ENCODE measurements at regions not wholly inside any gene's neighbourhood (a gene's known extent, or its start where the extent isn't known, plus 50 kb on each side); places are given as distances from the start of the nearest gene placed in this dataset.

DNA sequence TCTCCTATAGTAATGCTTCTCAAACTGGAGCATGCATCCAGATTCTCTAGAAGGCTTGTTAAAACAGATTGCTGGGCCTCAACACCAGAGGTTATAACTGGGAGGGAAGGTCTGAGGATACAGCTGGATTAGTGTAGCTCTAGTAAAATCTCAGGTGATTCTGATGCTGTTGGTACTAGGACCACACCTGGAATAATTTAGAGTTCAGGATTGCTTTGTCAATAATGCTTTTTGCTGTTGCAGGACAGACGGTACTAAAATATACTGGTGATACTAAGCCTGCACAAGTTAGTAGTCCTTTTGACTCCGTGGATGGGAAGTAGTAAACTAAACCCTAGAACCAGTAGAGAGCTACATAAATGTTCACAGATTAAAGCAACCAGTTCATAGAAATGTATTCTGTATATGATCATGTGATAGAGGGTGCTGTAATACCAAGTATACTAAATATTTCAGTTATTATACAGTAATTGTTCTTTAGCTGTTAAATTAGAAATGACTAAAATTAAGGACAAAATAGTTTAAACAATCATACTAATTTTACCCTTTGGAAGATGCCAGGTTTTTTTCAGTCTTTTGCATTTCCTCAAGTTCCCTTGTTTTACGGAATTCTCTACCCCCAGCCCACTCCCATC is 258.2 kb upstream of the STARD13 start:
- no peaks in the 10 kb centered on the region for H3K36me3 ChIP-seq (ENCODE audit: control insufficient read depth in 2 of 2, extremely low read depth in 1 of 2, insufficient read depth in 1 of 2, low read length in 1 of 2)
- Mint-ChIP-seq H3K9me3 (peaks cover 0 to 13% (median 0%) of the 10 kb centered on the region in 3 donors), H3K4me3 (peak overlapping the region; percentile 84 to 96 (median 93)), H3K4me1 (peaks cover 37 to 56% (median 44%) of the 10 kb centered on the region in 3 donors), H3K27ac (peak overlapping the region; percentile 100), H3K36me3 (no peaks in the 10 kb centered on the region), H3K27me3 (no peaks in the 10 kb centered on the region)
- no peaks in the 10 kb centered on the region for H3K9me3 ChIP-seq
- no peaks in the 10 kb centered on the region for H3K27me3 ChIP-seq (replicated peaks in 1 of 2; ENCODE audit: control insufficient read depth in 2 of 2, extremely low read depth in 1 of 2, insufficient read depth in 2 of 2, low read length in 1 of 2)
- DNase-seq (peak in 1 of 35 experiments; percentile 32), ATAC-seq (replicated peaks in 1 of 4) (no peak)
- peaks cover 19 to 29% of the 10 kb centered on the region in 2 experiments for H3K4me1 ChIP-seq (ENCODE audit: control insufficient read depth in 1 of 2, extremely low read depth in 1 of 2, insufficient read depth in 2 of 2, low read length in 2 of 2)
- 88% methylated on average over 1 of the region's 3 CpGs for WGBS (ENCODE audit: insufficient coverage)
- H3K4me3 ChIP-seq (ENCODE audit: control insufficient read depth in 1 of 2, extremely low read depth in 1 of 2, low read length in 1 of 2) = peak overlapping the region; percentile 74 to 78
- ChIA-PET POLR2A (interaction anchor here in 1 of 2 donors (0.6 to 1.2 kb wide), 3 partner anchors 67 to 274 kb away, joined by 3 to 9 read pairs (median 4); partner anchors contain the start of gene RFC3), CTCF (interaction anchor here in 1 of 2 donors (0.7 to 1.6 kb wide), 14 partner anchors 8 to 1225 kb away, joined by 3 to 13 read pairs (median 4); partner anchors contain the start of genes PDS5B and RFC3)
- peak overlapping the region; percentile 99 for H3K27ac ChIP-seq (ENCODE audit: low read length)

DNA sequence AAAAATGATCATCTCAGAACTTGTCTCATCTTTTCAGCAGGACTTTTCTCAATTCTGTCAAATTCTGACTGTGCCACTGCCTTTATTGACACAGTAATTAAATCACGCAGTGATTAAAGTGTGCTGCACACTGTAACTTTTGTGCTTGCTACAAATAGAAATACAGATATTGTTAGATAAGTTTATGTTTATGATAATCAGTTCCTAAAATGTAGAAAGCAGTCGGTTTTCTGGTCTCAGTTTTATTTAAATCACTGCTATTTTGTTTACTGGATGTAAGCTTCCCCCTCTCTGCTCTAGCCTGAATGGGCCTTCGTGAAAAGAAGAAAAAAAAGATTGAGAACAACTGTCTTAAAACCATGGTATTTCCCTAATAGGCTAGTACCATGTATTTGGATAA is 258.8 kb upstream of the STARD13 start:
- H3K36me3 Mint-ChIP-seq = no peaks in the 10 kb centered on the region
- DNase-seq (no peak), ATAC-seq (replicated peaks in 1 of 4) (no peak)
- Histone ChIP-seq H3K9me3 (no peaks in the 10 kb centered on the region), H3K27me3 (replicated peaks in 1 of 2; ENCODE audit: control insufficient read depth in 2 of 2, extremely low read depth in 1 of 2, insufficient read depth in 2 of 2, low read length in 1 of 2) (no peaks in the 10 kb centered on the region), H3K36me3 (ENCODE audit: control insufficient read depth in 2 of 2, extremely low read depth in 1 of 2, insufficient read depth in 1 of 2, low read length in 1 of 2) (no peaks in the 10 kb centered on the region), H3K27ac (ENCODE audit: low read length) (peak overlapping the region; percentile 99), H3K4me3 (ENCODE audit: control insufficient read depth in 1 of 2, extremely low read depth in 1 of 2, low read length in 1 of 2) (no peak overlapping the region), H3K4me1 (ENCODE audit: control insufficient read depth in 1 of 2, extremely low read depth in 1 of 2, insufficient read depth in 2 of 2, low read length in 2 of 2) (peaks cover 19 to 29% of the 10 kb centered on the region in 2 experiments)
- H3K27me3 Mint-ChIP-seq = no peaks in the 10 kb centered on the region
- H3K9me3 Mint-ChIP-seq = peaks cover 0 to 13% (median 0%) of the 10 kb centered on the region in 3 donors
- ChIA-PET POLR2A (interaction anchor here (0.6 to 0.7 kb wide), 3 partner anchors 67 to 958 kb away, joined by 3 to 4 read pairs (median 3); no protein-coding TSS in a partner anchor), CTCF (interaction anchor here in 1 of 2 donors (0.9 to 1.6 kb wide), 4 partner anchors 11 to 956 kb away, joined by 3 to 13 read pairs (median 4); partner anchors contain the start of gene RFC3)
- H3K27ac Mint-ChIP-seq = peak overlapping the region; percentile 100
- no peak overlapping the region for H3K4me3 Mint-ChIP-seq
- no CpG with 5 or more reads among the region's 3 CpGs for WGBS (ENCODE audit: insufficient coverage)
- H3K4me1 Mint-ChIP-seq = peaks cover 37 to 56% (median 44%) of the 10 kb centered on the region in 3 donors

DNA sequence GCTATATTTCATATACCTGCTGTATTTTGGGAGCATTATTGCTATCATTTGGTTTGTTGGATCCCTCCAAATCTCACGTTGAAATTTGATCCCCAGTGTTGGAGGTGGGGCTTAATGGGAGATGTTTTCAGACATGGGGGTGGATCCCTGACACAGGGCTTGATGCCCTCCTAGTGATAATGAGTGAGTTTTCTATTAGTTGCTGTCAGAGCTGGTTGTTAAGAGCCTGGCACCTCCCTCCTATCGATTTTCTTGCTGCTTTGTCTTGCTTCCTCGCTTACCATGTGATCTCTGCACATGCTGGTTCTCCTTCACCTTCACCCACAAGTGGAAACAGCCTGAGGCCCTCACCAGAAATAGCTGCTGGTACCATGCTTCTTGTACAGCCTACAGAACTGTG is 259.9 kb upstream of the STARD13 start:
- Mint-ChIP-seq H3K27ac (peak overlapping the region; percentile 83 to 91), H3K4me3 (peak overlapping the region in 1 of 3 donors; percentile 6), H3K27me3 (no peaks in the 10 kb centered on the region), H3K9me3 (peaks cover 0 to 8% (median 0%) of the 10 kb centered on the region in 3 donors), H3K36me3 (peaks cover 1% of the 10 kb centered on the region), H3K4me1 (peaks cover 31 to 48% (median 41%) of the 10 kb centered on the region in 3 donors)
- H3K27me3 ChIP-seq (replicated peaks in 1 of 2; ENCODE audit: control insufficient read depth in 2 of 2, extremely low read depth in 1 of 2, insufficient read depth in 2 of 2, low read length in 1 of 2) = no peaks in the 10 kb centered on the region
- no peak for ATAC-seq (replicated peaks in 1 of 4)
- no peaks in the 10 kb centered on the region for H3K9me3 ChIP-seq
- no peak overlapping the region for H3K4me3 ChIP-seq (ENCODE audit: control insufficient read depth in 1 of 2, extremely low read depth in 1 of 2, low read length in 1 of 2)
- ChIA-PET CTCF (no interaction called here), POLR2A (interaction anchor here in 1 of 2 donors (0.6 kb wide), 1 partner anchor 1015 kb away, joined by 3 read pairs; no protein-coding TSS in a partner anchor)
- DNase-seq = no peak
- H3K4me1 ChIP-seq (ENCODE audit: control insufficient read depth in 1 of 2, extremely low read depth in 1 of 2, insufficient read depth in 2 of 2, low read length in 2 of 2) = peaks cover 19 to 27% of the 10 kb centered on the region in 2 experiments
- no peak overlapping the region for H3K27ac ChIP-seq (ENCODE audit: low read length)
- WGBS (ENCODE audit: insufficient coverage) = 100% methylated on average over 2 of the region's 3 CpGs
- no peaks in the 10 kb centered on the region for H3K36me3 ChIP-seq (ENCODE audit: control insufficient read depth in 2 of 2, extremely low read depth in 1 of 2, insufficient read depth in 1 of 2, low read length in 1 of 2)

GRCh38 chr13:33547035-33547434 is 261.5 kb upstream of the STARD13 start:
- no peaks in the 10 kb centered on the region for H3K36me3 ChIP-seq (ENCODE audit: control insufficient read depth in 2 of 2, extremely low read depth in 1 of 2, insufficient read depth in 1 of 2, low read length in 1 of 2)
- Mint-ChIP-seq H3K36me3 (peaks cover 3% of the 10 kb centered on the region), H3K27ac (peak overlapping the region in 1 of 2 donors; percentile 34), H3K9me3 (no peaks in the 10 kb centered on the region), H3K4me1 (peaks cover 18 to 33% (median 26%) of the 10 kb centered on the region in 3 donors), H3K27me3 (no peaks in the 10 kb centered on the region), H3K4me3 (no peak overlapping the region)
- H3K4me3 ChIP-seq (ENCODE audit: control insufficient read depth in 1 of 2, extremely low read depth in 1 of 2, low read length in 1 of 2) = no peak overlapping the region
- H3K27me3 ChIP-seq (replicated peaks in 1 of 2; ENCODE audit: control insufficient read depth in 2 of 2, extremely low read depth in 1 of 2, insufficient read depth in 2 of 2, low read length in 1 of 2) = no peaks in the 10 kb centered on the region
- DNase-seq = no peak
- no peaks in the 10 kb centered on the region for H3K9me3 ChIP-seq
- ChIA-PET CTCF (interaction anchor here in 1 of 2 donors (1.0 kb wide), 1 partner anchor 966 kb away, joined by 3 read pairs; no protein-coding TSS in a partner anchor), POLR2A (interaction anchor here in 1 of 2 donors (0.7 kb wide), 1 partner anchor 1603 kb away, joined by 4 read pairs; no protein-coding TSS in a partner anchor)
- no peak overlapping the region for H3K27ac ChIP-seq (ENCODE audit: low read length)
- H3K4me1 ChIP-seq (ENCODE audit: control insufficient read depth in 1 of 2, extremely low read depth in 1 of 2, insufficient read depth in 2 of 2, low read length in 2 of 2) = peaks cover 10 to 16% of the 10 kb centered on the region in 2 experiments
- no CpG with 5 or more reads among the region's 1 CpG for WGBS (ENCODE audit: insufficient coverage)
- no peak for ATAC-seq (replicated peaks in 1 of 4)

DNA sequence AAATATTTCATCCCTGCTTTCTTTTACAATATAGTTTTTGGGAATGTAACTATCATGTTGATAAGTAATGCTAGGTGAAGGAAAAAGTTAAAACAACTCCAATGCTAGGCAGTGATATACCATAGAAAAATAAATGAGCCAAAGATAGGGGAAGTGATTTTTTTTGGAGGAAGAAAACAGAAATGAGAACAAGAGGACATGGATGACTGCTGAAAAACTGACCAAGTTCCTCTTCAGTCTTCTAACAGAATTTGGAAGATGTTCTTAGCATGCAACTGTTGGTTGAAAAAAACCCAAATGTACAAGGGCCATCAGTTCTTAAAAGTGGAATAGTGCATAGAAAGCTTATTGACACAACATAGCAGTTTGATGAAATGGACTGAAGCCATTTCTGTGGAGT is 262.5 kb upstream of the STARD13 start:
- Histone ChIP-seq H3K9me3 (no peaks in the 10 kb centered on the region), H3K4me1 (ENCODE audit: control insufficient read depth in 1 of 2, extremely low read depth in 1 of 2, insufficient read depth in 2 of 2, low read length in 2 of 2) (peaks cover 10 to 14% of the 10 kb centered on the region in 2 experiments), H3K36me3 (ENCODE audit: control insufficient read depth in 2 of 2, extremely low read depth in 1 of 2, insufficient read depth in 1 of 2, low read length in 1 of 2) (no peaks in the 10 kb centered on the region), H3K27ac (ENCODE audit: low read length) (no peak overlapping the region), H3K4me3 (ENCODE audit: control insufficient read depth in 1 of 2, extremely low read depth in 1 of 2, low read length in 1 of 2) (no peak overlapping the region), H3K27me3 (replicated peaks in 1 of 2; ENCODE audit: control insufficient read depth in 2 of 2, extremely low read depth in 1 of 2, insufficient read depth in 2 of 2, low read length in 1 of 2) (no peaks in the 10 kb centered on the region)
- peaks cover 15 to 27% (median 21%) of the 10 kb centered on the region in 3 donors for H3K4me1 Mint-ChIP-seq
- CTCF ChIA-PET = no interaction called here
- H3K4me3 Mint-ChIP-seq = no peak overlapping the region
- no peak for ATAC-seq (replicated peaks in 1 of 4)
- H3K27ac Mint-ChIP-seq = no peak overlapping the region
- POLR2A ChIA-PET = no interaction called here
- H3K36me3 Mint-ChIP-seq = peaks cover 3% of the 10 kb centered on the region
- H3K9me3 Mint-ChIP-seq = no peaks in the 10 kb centered on the region
- DNase-seq = no peak
- H3K27me3 Mint-ChIP-seq = no peaks in the 10 kb centered on the region

- ChIA-PET POLR2A (no interaction called here), CTCF (no interaction called here)
- ATAC-seq (replicated peaks in 1 of 4) = no peak
- DNase-seq = no peak
- Histone ChIP-seq H3K27ac (ENCODE audit: low read length) (no peak overlapping the region), H3K4me1 (ENCODE audit: control insufficient read depth in 1 of 2, extremely low read depth in 1 of 2, insufficient read depth in 2 of 2, low read length in 2 of 2) (no peaks in the 10 kb centered on the region), H3K9me3 (no peaks in the 10 kb centered on the region), H3K4me3 (ENCODE audit: control insufficient read depth in 1 of 2, extremely low read depth in 1 of 2, low read length in 1 of 2) (no peak overlapping the region), H3K27me3 (replicated peaks in 1 of 2; ENCODE audit: control insufficient read depth in 2 of 2, extremely low read depth in 1 of 2, insufficient read depth in 2 of 2, low read length in 1 of 2) (no peaks in the 10 kb centered on the region), H3K36me3 (ENCODE audit: control insufficient read depth in 2 of 2, extremely low read depth in 1 of 2, insufficient read depth in 1 of 2, low read length in 1 of 2) (no peaks in the 10 kb centered on the region)
- H3K4me3 Mint-ChIP-seq = no peak overlapping the region
- H3K27me3 Mint-ChIP-seq = no peaks in the 10 kb centered on the region
- WGBS (ENCODE audit: insufficient coverage) = 100% methylated on average over 3 of the region's 3 CpGs
- H3K9me3 Mint-ChIP-seq = no peaks in the 10 kb centered on the region
- H3K36me3 Mint-ChIP-seq = peaks cover 3% of the 10 kb centered on the region
- no peak overlapping the region for H3K27ac Mint-ChIP-seq
- H3K4me1 Mint-ChIP-seq = peaks cover 0 to 9% (median 5%) of the 10 kb centered on the region in 3 donors
Measured at GRCh38 chr13:33550276-33550675, 264.7 kb upstream of the STARD13 start.

Measured in T-cell (primary cell).